ENCODE measurements at regions not wholly inside any gene's neighbourhood (a gene's known extent, or its start where the extent isn't known, plus 50 kb on each side); places are given as distances from the start of the nearest gene placed in this dataset.

DNA sequence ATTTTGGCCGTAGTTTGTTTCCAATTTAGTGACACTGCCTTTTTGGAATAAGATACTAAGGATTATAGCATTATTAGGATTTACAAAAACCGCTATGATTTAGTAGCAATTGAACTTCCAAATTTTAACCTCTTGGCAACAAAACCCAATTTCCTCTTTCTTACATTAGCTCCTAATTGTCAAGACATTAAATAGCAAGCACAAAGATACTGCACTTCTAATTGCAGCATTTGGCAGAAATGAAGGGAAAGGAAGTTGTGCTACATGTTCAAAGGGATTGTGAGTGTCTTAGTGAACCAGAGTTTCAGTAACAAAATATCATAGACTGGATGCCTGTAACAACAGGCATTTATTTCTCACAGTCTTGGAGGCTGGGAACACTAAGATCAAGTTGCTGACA, 99.9 kb downstream of the NUF2 start:
- ATAC-seq (no peak), FAIRE-seq (no peak), DNase-seq (no peak)
- Histone ChIP-seq H3K27ac (no peak overlapping the region), H3K4me1 (no peaks in the 10 kb centered on the region), H3K36me3 (no peaks in the 10 kb centered on the region), H3K9me3 (no peaks in the 10 kb centered on the region), H3K27me3 (peaks cover 0 to 6% (median 0%) of the 10 kb centered on the region in 4 donors), H3K4me3 (no peak overlapping the region)
- intact Hi-C loops (cut with DNase I) = no loop called here
- 49 to 68% methylated on average over 2 of the region's 2 CpGs for WGBS, 2 donors
- TF ChIP-seq CTCF (IDR thresholded peaks at IDR 0.05) = no peak

- no peaks in the 10 kb centered on the region for H3K9me3 ChIP-seq
- FAIRE-seq (no peak), ATAC-seq (no peak), DNase-seq (no peak)
- peaks cover 0 to 6% (median 0%) of the 10 kb centered on the region in 4 donors for H3K27me3 ChIP-seq
- no peaks in the 10 kb centered on the region for H3K36me3 ChIP-seq
- 81 to 88% methylated on average over 27 of the region's 27 CpGs for WGBS, 2 donors
- H3K27ac ChIP-seq = no peak overlapping the region
- no peak for TF ChIP-seq CTCF (IDR thresholded peaks at IDR 0.05)
- intact Hi-C loops (cut with DNase I) = no loop called here
- no peaks in the 10 kb centered on the region for H3K4me1 ChIP-seq
- H3K4me3 ChIP-seq = no peak overlapping the region
Measured at GRCh38 chr1:163422738-163423404, 101.1 kb downstream of the NUF2 start.

- H3K27me3 ChIP-seq = peaks cover 0 to 6% (median 0%) of the 10 kb centered on the region in 4 donors
- no peak for DNase-seq
- no peaks in the 10 kb centered on the region for H3K36me3 ChIP-seq
- no peak overlapping the region for H3K27ac ChIP-seq
- H3K9me3 ChIP-seq = no peaks in the 10 kb centered on the region
- FAIRE-seq = no peak
- intact Hi-C loops (cut with DNase I) = no loop called here
- H3K4me3 ChIP-seq = no peak overlapping the region
- H3K4me1 ChIP-seq = no peaks in the 10 kb centered on the region
- no peak for TF ChIP-seq CTCF (IDR thresholded peaks at IDR 0.05)
- 52 to 55% methylated on average over 2 of the region's 2 CpGs for WGBS, 2 donors
- no peak for ATAC-seq
Measured at GRCh38 chr1:163426505-163427251, 104.9 kb downstream of the NUF2 start.

DNA sequence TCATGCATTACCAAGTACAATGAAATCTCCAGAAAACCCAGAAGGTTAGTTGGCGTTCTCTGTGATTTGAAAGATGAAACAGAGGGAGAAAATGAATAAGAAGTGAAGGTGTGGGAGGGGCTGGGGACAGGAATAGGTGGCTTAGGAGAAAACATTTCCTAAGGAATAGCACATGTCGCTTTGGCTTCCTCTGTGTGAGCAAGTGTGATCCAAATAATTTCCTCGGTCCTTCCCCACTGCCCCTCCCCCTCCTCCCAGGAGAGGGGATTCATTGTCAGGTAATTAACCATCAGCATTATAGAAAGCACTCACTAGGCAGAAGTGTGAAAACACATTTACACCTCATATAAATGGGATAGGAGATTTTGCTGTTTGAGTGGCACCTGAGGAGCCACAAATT, 105.5 kb downstream of the NUF2 start:
- no peak overlapping the region for H3K4me3 ChIP-seq
- H3K9me3 ChIP-seq = no peaks in the 10 kb centered on the region
- 55 to 58% methylated on average over 3 of the region's 3 CpGs for WGBS, 2 donors
- H3K36me3 ChIP-seq = no peaks in the 10 kb centered on the region
- DNase-seq (no peak), FAIRE-seq (no peak), ATAC-seq (no peak)
- no peaks in the 10 kb centered on the region for H3K4me1 ChIP-seq
- intact Hi-C loops (cut with DNase I) = no loop called here
- no peak for TF ChIP-seq CTCF (IDR thresholded peaks at IDR 0.05)
- H3K27me3 ChIP-seq = peaks cover 0 to 6% (median 0%) of the 10 kb centered on the region in 4 donors
- no peak overlapping the region for H3K27ac ChIP-seq
